GM19452 (cell line): ENCODE measurements at regions not wholly inside any gene's neighbourhood (a gene's known extent, or its start where the extent isn't known, plus 50 kb on each side); places are given as distances from the start of the nearest gene placed in this dataset.

Experiments
- ATAC-seq: cut with Tn5 transposase; IDR thresholded peaks from one replicate; pipeline ENCODE4 v1.9.1; 2021; ENCODE audit not compliant: unreplicated experiment

GRCh38 chr3:132183811-132184210, 133.4 kb upstream of the ACP3 start:
- no peak for ATAC-seq

- ATAC-seq = no peak
Observed at GRCh38 chr3:132187746-132188145, 129.5 kb upstream of the ACP3 start.

GRCh38 chr3:132189601-132190000, 127.6 kb upstream of the ACP3 start:
- ATAC-seq = no peak

- no peak for ATAC-seq
Observed at GRCh38 chr3:132196113-132196512, 121.1 kb upstream of the ACP3 start.

- no peak for ATAC-seq
Observed at GRCh38 chr3:132198516-132198915, 118.7 kb upstream of the ACP3 start.

- no peak for ATAC-seq
Observed at GRCh38 chr3:132199451-132199850, 117.8 kb upstream of the ACP3 start.

GRCh38 chr3:132202586-132202985, 114.6 kb upstream of the ACP3 start:
- ATAC-seq = no peak

GRCh38 chr3:132203889-132204596, 113.2 kb upstream of the ACP3 start:
- no peak for ATAC-seq

GRCh38 chr3:132205609-132206008, 111.6 kb upstream of the ACP3 start:
- no peak for ATAC-seq

GRCh38 chr3:132209855-132210254, 107.4 kb upstream of the ACP3 start:
- no peak for ATAC-seq

GRCh38 chr3:132210476-132211346, 106.5 kb upstream of the ACP3 start:
- ATAC-seq = peak; percentile 51

GRCh38 chr3:132211896-132212295, 105.3 kb upstream of the ACP3 start:
- no peak for ATAC-seq

GRCh38 chr3:132218817-132219755, 98.1 kb upstream of the ACP3 start:
- no peak for ATAC-seq

GRCh38 chr3:132220986-132221385, 96.2 kb upstream of the ACP3 start:
- ATAC-seq = no peak

GRCh38 chr3:132222868-132223538, 94.2 kb upstream of the ACP3 start:
- ATAC-seq = no peak

- no peak for ATAC-seq
Observed at GRCh38 chr3:132225664-132226063, 91.5 kb upstream of the ACP3 start.

GRCh38 chr3:132228923-132229322, 88.3 kb upstream of the ACP3 start:
- ATAC-seq = no peak

- ATAC-seq = no peak
Observed at GRCh38 chr3:132229641-132230040, 87.6 kb upstream of the ACP3 start.

- no peak for ATAC-seq
Observed at GRCh38 chr3:132230156-132231000, 86.8 kb upstream of the ACP3 start.

- ATAC-seq = no peak
Observed at GRCh38 chr3:132231633-132232032, 85.6 kb upstream of the ACP3 start.
